ENCODE measurements at regions not wholly inside any gene's neighbourhood (a gene's known extent, or its start where the extent isn't known, plus 50 kb on each side); places are given as distances from the start of the nearest gene placed in this dataset.

DNA sequence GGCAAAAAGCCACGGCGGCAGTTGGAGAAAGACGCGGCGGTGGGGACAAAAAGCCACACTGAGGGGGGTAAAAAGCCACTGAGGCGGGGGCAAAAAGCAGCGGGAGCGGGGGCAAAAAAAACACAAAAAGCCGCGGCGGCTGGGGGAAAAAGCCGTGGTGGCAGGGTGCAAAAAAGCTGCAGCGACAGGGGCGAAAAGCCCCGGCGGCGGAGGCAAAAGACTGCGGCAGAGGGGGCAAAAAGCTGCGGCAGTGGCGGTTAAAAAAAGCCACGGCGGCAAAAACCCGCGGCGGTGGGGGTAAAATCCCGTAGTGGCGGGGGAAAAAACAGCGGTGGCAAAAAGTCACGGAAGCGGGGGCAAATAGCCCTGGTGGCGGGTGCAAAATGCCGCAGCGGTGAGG is 527.3 kb downstream of the ZNF33B start:
- ChIA-PET POLR2A (no interaction called here), RAD21 (ENCODE audit: low non-redundant PET in 1 of 2, low total read pairs in 2 of 2, uncharacterized antibody in 2 of 2, unreplicated experiment in 2 of 2) (no interaction called here), CTCF (no interaction called here)
- DNase-seq (ENCODE audit: low read depth, low spot score): no peak
- Histone ChIP-seq H3K4me2 (ENCODE audit: low read length) (no peak overlapping the region), H4K20me1 (ENCODE audit: insufficient read depth) (no peaks in the 10 kb centered on the region), H3K79me2 (ENCODE audit: insufficient read depth, low read length) (no peaks in the 10 kb centered on the region), H3K27ac (ENCODE audit: low read depth, low read length) (no peak overlapping the region), H3K27me3 (ENCODE audit: insufficient read depth, low read length) (no peaks in the 10 kb centered on the region), H3K4me3 (replicated peaks in 1 of 2; ENCODE audit: low read depth in 1 of 2, low read length in 2 of 2) (no peak overlapping the region), H3K4me1 (ENCODE audit: control insufficient read depth in 1 of 2, insufficient read depth in 2 of 2, low read length in 2 of 2) (no peaks in the 10 kb centered on the region), H2AFZ (ENCODE audit: low read depth, low read length, poor library complexity, severe bottlenecking) (no peak overlapping the region), H3K9me3 (ENCODE audit: control insufficient read depth in 1 of 2, insufficient read depth in 1 of 2, low read depth in 1 of 2, low read length in 2 of 2) (peaks cover 0 to 2% of the 10 kb centered on the region in 2 experiments; a peak in 2 of 4 replicates), H3K36me3 (ENCODE audit: control insufficient read depth in 1 of 2, insufficient read depth in 2 of 2, low read length in 2 of 2) (no peaks in the 10 kb centered on the region), H3K9me2 (ENCODE audit: insufficient read depth) (no peaks in the 10 kb centered on the region), H3K9ac (ENCODE audit: low read length) (no peak overlapping the region)
- no TSS peak for BruUV-seq (replicated peaks)
- TF ChIP-seq POLR2A (IDR thresholded peaks at IDR 0.05; ENCODE audit: borderline replicate concordance, extremely low read depth, insufficient read depth, insufficient read length) (no peak), SP1 (IDR thresholded peaks at IDR 0.05; ENCODE audit: low read depth) (no peak), EZH2phosphoT487 (IDR thresholded peaks at IDR 0.05; ENCODE audit: borderline replicate concordance) (no peak), CEBPB (IDR thresholded peaks at IDR 0.05; ENCODE audit: low read depth) (no peak), POLR2AphosphoS5 (IDR thresholded peaks at IDR 0.05; ENCODE audit: low read depth, low read length) (no peak), CBX3 (IDR thresholded peaks at IDR 0.05; ENCODE audit: low read depth) (no peak), SIN3A (IDR thresholded peaks at IDR 0.05; ENCODE audit: low read depth) (no peak), ZNF274 (IDR thresholded peaks at IDR 0.05; ENCODE audit: low read depth, low read length) (no peak)
- TF ChIP-seq, protein P1, sequence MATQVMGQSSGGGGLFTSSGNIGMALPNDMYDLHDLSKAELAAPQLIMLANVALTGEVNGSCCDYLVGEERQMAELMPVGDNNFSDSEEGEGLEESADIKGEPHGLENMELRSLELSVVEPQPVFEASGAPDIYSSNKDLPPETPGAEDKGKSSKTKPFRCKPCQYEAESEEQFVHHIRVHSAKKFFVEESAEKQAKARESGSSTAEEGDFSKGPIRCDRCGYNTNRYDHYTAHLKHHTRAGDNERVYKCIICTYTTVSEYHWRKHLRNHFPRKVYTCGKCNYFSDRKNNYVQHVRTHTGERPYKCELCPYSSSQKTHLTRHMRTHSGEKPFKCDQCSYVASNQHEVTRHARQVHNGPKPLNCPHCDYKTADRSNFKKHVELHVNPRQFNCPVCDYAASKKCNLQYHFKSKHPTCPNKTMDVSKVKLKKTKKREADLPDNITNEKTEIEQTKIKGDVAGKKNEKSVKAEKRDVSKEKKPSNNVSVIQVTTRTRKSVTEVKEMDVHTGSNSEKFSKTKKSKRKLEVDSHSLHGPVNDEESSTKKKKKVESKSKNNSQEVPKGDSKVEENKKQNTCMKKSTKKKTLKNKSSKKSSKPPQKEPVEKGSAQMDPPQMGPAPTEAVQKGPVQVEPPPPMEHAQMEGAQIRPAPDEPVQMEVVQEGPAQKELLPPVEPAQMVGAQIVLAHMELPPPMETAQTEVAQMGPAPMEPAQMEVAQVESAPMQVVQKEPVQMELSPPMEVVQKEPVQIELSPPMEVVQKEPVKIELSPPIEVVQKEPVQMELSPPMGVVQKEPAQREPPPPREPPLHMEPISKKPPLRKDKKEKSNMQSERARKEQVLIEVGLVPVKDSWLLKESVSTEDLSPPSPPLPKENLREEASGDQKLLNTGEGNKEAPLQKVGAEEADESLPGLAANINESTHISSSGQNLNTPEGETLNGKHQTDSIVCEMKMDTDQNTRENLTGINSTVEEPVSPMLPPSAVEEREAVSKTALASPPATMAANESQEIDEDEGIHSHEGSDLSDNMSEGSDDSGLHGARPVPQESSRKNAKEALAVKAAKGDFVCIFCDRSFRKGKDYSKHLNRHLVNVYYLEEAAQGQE (IDR thresholded peaks at IDR 0.05; ENCODE audit: low read depth): no peak
- no peak for ATAC-seq
- intact Hi-C loops (cut with micrococcal nuclease): no loop called here
